Left colon (tissue), 2 donors: ENCODE measurements at regions not wholly inside any gene's neighbourhood (a gene's known extent, or its start where the extent isn't known, plus 50 kb on each side); places are given as distances from the start of the nearest gene placed in this dataset.

Experiments
- ATAC-seq: fragments of 200-7000 bp; cut with Tn5 transposase; one replicate; pipeline ENCODE4 v1.9.1; 2020; ENCODE audit warnings: mild to moderate bottlenecking, moderate library complexity
- DNase-seq, 2 donors: peaks; one replicate each; pipeline ENCODE4 v3.0.0-alpha.2; 2020
- intact Hi-C, 2 donors: fragments of 100-400 bp; cut with DNase I in 1 of 2; cut with micrococcal nuclease in 1 of 2; formaldehyde crosslinking; loops; one replicate each; pipeline versions ENCODE4 v1.11.2 to v1.14.0; 2022; cut with DNase I, micrococcal nuclease
- donor health status: DM: no; HTN: no; CAD: no.
- donor health status: DM: yes; HTN: yes; CAD: no.

GRCh38 chr5:68423154-68423811 lies 207.7 kb downstream of the PIK3R1 start:
- peak; percentile 62 for ATAC-seq
- no peak for DNase-seq
- intact Hi-C loops = no loop called here

- intact Hi-C loops = no loop called here
- peak; percentile 54 for ATAC-seq
- DNase-seq = no peak
Measured at GRCh38 chr5:68424799-68425537, 209.4 kb downstream of the PIK3R1 start.

- DNase-seq (no peak), ATAC-seq (no peak)
- intact Hi-C loops = no loop called here
Measured at GRCh38 chr5:68426586-68426985, 211.0 kb downstream of the PIK3R1 start.

GRCh38 chr5:68428231-68428811 lies 212.8 kb downstream of the PIK3R1 start:
- ATAC-seq = no peak
- intact Hi-C loops = no loop called here
- DNase-seq = no peak

- DNase-seq = no peak
- intact Hi-C loops = no loop called here
- ATAC-seq = no peak
Measured at GRCh38 chr5:68429510-68429909, 214.0 kb downstream of the PIK3R1 start.

GRCh38 chr5:68430279-68430678 lies 214.7 kb downstream of the PIK3R1 start:
- intact Hi-C loops = no loop called here
- DNase-seq (no peak), ATAC-seq (no peak)

- ATAC-seq (no peak), DNase-seq (no peak)
- intact Hi-C loops = no loop called here
Measured at GRCh38 chr5:68431186-68431585, 215.6 kb downstream of the PIK3R1 start.

- DNase-seq (no peak), ATAC-seq (no peak)
- intact Hi-C loops = no loop called here
Measured at GRCh38 chr5:68431601-68432337, 216.2 kb downstream of the PIK3R1 start.

GRCh38 chr5:68432682-68433081 lies 217.1 kb downstream of the PIK3R1 start:
- intact Hi-C loops = no loop called here
- DNase-seq (no peak), ATAC-seq (no peak)

- intact Hi-C loops = no loop called here
- ATAC-seq (no peak), DNase-seq (no peak)
Measured at GRCh38 chr5:68433526-68433922, 218.0 kb downstream of the PIK3R1 start.

GRCh38 chr5:68433923-68434879 lies 218.6 kb downstream of the PIK3R1 start:
- peak; percentile 68 for ATAC-seq
- DNase-seq = peak; percentile 60 to 68
- intact Hi-C loops = no loop called here

GRCh38 chr5:68435611-68436010 lies 220.1 kb downstream of the PIK3R1 start:
- intact Hi-C loops = no loop called here
- DNase-seq (no peak), ATAC-seq (peak; percentile 84)

GRCh38 chr5:68436686-68437520 lies 221.3 kb downstream of the PIK3R1 start:
- intact Hi-C loops = no loop called here
- ATAC-seq (no peak), DNase-seq (no peak)

GRCh38 chr5:68438876-68439275 lies 223.3 kb downstream of the PIK3R1 start:
- DNase-seq = no peak
- intact Hi-C loops = no loop called here
- ATAC-seq = no peak

GRCh38 chr5:68440245-68440644 lies 224.7 kb downstream of the PIK3R1 start:
- DNase-seq (no peak), ATAC-seq (no peak)
- intact Hi-C loops = no loop called here

GRCh38 chr5:68440651-68441050 lies 225.1 kb downstream of the PIK3R1 start:
- ATAC-seq (no peak), DNase-seq (no peak)
- intact Hi-C loops = no loop called here

GRCh38 chr5:68441309-68442073 lies 225.9 kb downstream of the PIK3R1 start:
- intact Hi-C loops = no loop called here
- no peak for ATAC-seq
- no peak for DNase-seq
